SK-N-SH treated with all-trans-retinoic acid at 6 μM for 48 hours (cell line): ENCODE measurements at regions not wholly inside any gene's neighbourhood (a gene's known extent, or its start where the extent isn't known, plus 50 kb on each side); places are given as distances from the start of the nearest gene placed in this dataset.

Experiments used
- ATAC-seq: fragments of 200-7000 bp; cut with Tn5 transposase; 3 replicates; pipeline ENCODE4 v1.9.1; 2020; ENCODE audit warnings: mild to moderate bottlenecking, moderate library complexity
- BACH2 ChIP-seq: fragments of 250-450 bp; sonication (Bioruptor Pico); IDR thresholded peaks from 2 replicates; pipeline ENCODE4 v1.9.0; 2021; ENCODE audit warnings: mild to moderate bottlenecking, borderline replicate concordance
- CSDC2 ChIP-seq: fragments of 250-450 bp; sonication (Bioruptor Pico); IDR thresholded peaks from 2 replicates; pipeline ENCODE4 v1.5.0; 2020; ENCODE audit warnings: mild to moderate bottlenecking, moderate library complexity
- ESRRG ChIP-seq: fragments of 250-450 bp; sonication (Bioruptor Pico); IDR thresholded peaks from 2 replicates; pipeline ENCODE4 v1.6.1; 2021; ENCODE audit warnings: mild to moderate bottlenecking
- OSR1 ChIP-seq: fragments of 250-450 bp; sonication (Bioruptor Pico); IDR thresholded peaks from 2 replicates; pipeline ENCODE4 v1.8.0; 2022; ENCODE audit warnings: moderate library complexity, mild to moderate bottlenecking, inconsistent platforms
- RARB ChIP-seq: fragments of 250-450 bp; sonication (Bioruptor Pico); IDR thresholded peaks from 2 replicates; pipeline ENCODE4 v1.8.0; 2021; ENCODE audit warnings: mild to moderate bottlenecking, moderate library complexity
- TCF4 ChIP-seq: fragments of 250-450 bp; sonication (Bioruptor Pico); IDR thresholded peaks from 2 replicates; pipeline ENCODE4 v1.8.0; 2021; ENCODE audit warnings: mild to moderate bottlenecking, moderate library complexity, borderline replicate concordance
- TOX ChIP-seq: fragments of 250-450 bp; sonication (Bioruptor Pico); IDR thresholded peaks from 2 replicates; pipeline ENCODE4 v1.8.0; 2021; ENCODE audit warnings: mild to moderate bottlenecking, moderate library complexity, borderline replicate concordance
- ZC3H10 ChIP-seq: fragments of 250-450 bp; sonication (Bioruptor Pico); IDR thresholded peaks from 2 replicates; pipeline ENCODE4 v1.5.1; 2021; ENCODE audit warnings: mild to moderate bottlenecking, moderate library complexity
- ZFP30 ChIP-seq: fragments of 450-650 bp; formaldehyde crosslinking; IDR thresholded peaks from 2 replicates; pipeline ENCODE4 v1.5.0; 2022; ENCODE audit warnings: mild to moderate bottlenecking, moderate library complexity
- ZNF70 ChIP-seq: fragments of 450-650 bp; formaldehyde crosslinking; IDR thresholded peaks from 2 replicates; pipeline ENCODE4 v1.5.0; 2020; ENCODE audit warnings: mild to moderate bottlenecking, moderate library complexity
- ZNF8 ChIP-seq: fragments of 450-650 bp; formaldehyde crosslinking; IDR thresholded peaks from 2 replicates; pipeline ENCODE4 v1.5.0; 2020; ENCODE audit warnings: mild to moderate bottlenecking, moderate library complexity
- TF ChIP-seq, protein P1 (sequence below): fragments of 250-450 bp; sonication (Bioruptor Pico); IDR thresholded peaks from 2 replicates; pipeline ENCODE4 v1.5.0; 2020; ENCODE audit warnings: mild to moderate bottlenecking, moderate library complexity
- TF ChIP-seq, protein P2 (sequence below): fragments of 250-450 bp; sonication (Bioruptor Pico); IDR thresholded peaks from 2 replicates; pipeline ENCODE4 v1.5.1; 2020; ENCODE audit warnings: low read depth, mild to moderate bottlenecking, moderate library complexity
- TF ChIP-seq, protein P3 (sequence below): fragments of 250-450 bp; sonication (Bioruptor Pico); IDR thresholded peaks from 2 replicates; pipeline ENCODE4 v1.5.1; 2021; ENCODE audit warnings: mild to moderate bottlenecking, moderate library complexity

DNA sequence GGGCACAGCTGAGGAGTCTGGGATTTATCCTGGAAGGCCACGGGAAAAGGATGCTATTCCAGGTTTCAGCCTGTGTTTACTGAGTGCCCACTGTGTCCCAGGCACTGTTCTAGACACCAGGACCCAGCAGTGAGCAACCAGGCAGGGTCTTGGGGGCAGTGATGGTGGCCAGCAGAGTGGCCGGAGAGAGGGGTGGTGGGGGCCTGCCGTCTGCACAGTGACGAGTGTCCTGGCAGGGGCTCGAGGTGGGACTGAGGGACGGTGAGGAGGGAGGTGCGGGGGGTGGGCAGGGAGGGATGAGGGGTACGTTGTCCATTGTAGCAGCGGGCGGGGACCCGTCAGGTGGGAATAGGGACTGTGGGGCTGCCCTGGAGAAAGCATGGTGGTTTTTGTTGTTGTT lies 66.3 kb upstream of the CIBAR2 start:
- no peak for ATAC-seq
- TF ChIP-seq, protein P1, sequence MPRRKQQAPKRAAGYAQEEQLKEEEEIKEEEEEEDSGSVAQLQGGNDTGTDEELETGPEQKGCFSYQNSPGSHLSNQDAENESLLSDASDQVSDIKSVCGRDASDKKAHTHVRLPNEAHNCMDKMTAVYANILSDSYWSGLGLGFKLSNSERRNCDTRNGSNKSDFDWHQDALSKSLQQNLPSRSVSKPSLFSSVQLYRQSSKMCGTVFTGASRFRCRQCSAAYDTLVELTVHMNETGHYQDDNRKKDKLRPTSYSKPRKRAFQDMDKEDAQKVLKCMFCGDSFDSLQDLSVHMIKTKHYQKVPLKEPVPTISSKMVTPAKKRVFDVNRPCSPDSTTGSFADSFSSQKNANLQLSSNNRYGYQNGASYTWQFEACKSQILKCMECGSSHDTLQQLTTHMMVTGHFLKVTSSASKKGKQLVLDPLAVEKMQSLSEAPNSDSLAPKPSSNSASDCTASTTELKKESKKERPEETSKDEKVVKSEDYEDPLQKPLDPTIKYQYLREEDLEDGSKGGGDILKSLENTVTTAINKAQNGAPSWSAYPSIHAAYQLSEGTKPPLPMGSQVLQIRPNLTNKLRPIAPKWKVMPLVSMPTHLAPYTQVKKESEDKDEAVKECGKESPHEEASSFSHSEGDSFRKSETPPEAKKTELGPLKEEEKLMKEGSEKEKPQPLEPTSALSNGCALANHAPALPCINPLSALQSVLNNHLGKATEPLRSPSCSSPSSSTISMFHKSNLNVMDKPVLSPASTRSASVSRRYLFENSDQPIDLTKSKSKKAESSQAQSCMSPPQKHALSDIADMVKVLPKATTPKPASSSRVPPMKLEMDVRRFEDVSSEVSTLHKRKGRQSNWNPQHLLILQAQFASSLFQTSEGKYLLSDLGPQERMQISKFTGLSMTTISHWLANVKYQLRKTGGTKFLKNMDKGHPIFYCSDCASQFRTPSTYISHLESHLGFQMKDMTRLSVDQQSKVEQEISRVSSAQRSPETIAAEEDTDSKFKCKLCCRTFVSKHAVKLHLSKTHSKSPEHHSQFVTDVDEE: no peak
- no peak for TF ChIP-seq ESRRG (CRISPR knock-in tag)
- TF ChIP-seq CSDC2 (CRISPR knock-in tag): no peak
- no peak for TF ChIP-seq BACH2 (CRISPR knock-in tag)
- no peak for TF ChIP-seq ZFP30 (CRISPR knock-in tag)
- TF ChIP-seq TOX (CRISPR knock-in tag): no peak
- TF ChIP-seq, all 23 proteins: peak for 0

DNA sequence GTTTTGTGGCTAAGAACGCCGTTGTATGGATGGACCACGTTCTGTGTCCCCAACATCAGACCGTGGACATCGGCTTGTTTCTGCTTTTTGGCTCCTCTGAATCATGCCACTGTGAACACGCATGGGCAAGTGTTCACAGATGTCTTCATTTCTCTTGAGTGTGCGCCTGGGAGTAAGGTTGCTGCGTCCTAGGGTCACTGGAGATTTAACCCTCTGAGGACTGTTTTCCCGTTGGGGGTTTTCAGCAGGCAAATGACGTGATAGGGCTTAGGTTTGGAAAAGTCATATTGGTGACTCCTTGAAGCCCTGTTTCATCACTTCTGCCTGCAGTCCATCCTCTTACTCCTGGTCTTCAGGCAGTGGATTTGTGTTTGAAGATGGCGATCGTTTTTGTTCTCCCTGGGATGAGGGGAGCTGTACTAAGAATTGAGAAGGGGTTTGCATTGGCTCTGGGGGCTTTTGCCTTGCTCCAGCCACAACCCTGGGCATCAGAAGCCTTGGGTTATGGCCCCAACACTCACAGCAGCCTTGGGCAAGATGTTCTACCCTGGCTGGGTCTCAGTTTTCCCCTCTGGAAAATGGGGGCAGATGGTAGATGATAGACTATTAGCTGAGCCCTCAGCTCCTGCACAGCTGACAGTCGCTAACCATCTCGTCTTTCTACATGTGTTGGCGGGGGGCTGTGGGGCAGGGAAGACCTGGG lies 67.2 kb upstream of the CIBAR2 start:
- TF ChIP-seq, protein P2, sequence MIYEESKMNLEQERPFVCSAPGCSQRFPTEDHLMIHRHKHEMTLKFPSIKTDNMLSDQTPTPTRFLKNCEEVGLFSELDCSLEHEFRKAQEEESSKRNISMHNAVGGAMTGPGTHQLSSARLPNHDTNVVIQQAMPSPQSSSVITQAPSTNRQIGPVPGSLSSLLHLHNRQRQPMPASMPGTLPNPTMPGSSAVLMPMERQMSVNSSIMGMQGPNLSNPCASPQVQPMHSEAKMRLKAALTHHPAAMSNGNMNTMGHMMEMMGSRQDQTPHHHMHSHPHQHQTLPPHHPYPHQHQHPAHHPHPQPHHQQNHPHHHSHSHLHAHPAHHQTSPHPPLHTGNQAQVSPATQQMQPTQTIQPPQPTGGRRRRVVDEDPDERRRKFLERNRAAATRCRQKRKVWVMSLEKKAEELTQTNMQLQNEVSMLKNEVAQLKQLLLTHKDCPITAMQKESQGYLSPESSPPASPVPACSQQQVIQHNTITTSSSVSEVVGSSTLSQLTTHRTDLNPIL (CRISPR knock-in tag): no peak
- TF ChIP-seq TCF4 (CRISPR knock-in tag) (no peak), ZNF8 (CRISPR knock-in tag) (no peak), ZC3H10 (CRISPR knock-in tag) (no peak), OSR1 (CRISPR knock-in tag) (no peak), BACH2 (CRISPR knock-in tag) (no peak), ESRRG (CRISPR knock-in tag) (no peak)

DNA sequence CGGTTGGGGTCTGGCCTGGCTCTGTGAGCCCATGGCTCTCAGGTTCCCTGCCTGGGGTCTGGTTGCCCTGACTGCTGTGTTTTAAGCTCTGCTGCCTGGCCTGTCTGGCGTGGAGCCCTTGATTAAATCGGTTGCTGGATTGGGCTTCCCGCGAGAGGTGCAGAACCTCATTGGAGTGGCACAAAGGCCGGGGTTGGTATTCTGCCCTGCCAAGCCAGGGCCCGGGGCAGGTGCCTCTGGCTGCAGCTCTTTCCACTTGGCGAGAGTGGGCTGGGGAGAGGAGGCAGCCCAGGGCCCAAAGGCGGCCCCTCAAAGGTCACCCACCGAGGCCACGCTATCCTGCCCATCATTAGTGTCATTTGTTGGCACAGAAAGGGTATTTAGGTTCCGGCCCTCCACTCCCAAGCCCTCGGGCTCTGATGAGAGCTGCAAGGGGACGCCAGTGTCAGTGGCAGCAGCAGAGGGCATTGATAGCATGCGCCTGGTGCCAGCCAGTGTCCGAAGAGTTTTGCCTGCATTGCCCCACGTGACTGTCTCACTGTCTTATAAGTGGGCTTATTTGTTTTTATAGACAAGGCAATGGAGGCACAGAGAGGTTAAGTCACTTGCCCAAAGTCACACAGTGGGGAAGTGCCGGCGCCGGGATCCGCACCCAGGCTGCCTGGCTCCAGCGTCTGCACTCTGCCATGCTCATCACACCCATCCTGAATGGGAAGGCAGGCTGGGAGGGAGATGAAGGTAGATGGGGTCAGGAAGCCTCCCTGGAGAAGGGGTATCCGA lies 68.0 kb upstream of the CIBAR2 start:
- ATAC-seq: no peak
- TF ChIP-seq ESRRG (CRISPR knock-in tag): no peak
- TF ChIP-seq, protein P3, sequence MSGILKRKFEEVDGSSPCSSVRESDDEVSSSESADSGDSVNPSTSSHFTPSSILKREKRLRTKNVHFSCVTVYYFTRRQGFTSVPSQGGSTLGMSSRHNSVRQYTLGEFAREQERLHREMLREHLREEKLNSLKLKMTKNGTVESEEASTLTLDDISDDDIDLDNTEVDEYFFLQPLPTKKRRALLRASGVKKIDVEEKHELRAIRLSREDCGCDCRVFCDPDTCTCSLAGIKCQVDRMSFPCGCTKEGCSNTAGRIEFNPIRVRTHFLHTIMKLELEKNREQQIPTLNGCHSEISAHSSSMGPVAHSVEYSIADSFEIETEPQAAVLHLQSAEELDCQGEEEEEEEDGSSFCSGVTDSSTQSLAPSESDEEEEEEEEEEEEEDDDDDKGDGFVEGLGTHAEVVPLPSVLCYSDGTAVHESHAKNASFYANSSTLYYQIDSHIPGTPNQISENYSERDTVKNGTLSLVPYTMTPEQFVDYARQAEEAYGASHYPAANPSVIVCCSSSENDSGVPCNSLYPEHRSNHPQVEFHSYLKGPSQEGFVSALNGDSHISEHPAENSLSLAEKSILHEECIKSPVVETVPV (CRISPR knock-in tag): no peak
- no peak for TF ChIP-seq ZNF70
- TF ChIP-seq ZNF8 (CRISPR knock-in tag): no peak
- TF ChIP-seq RARB (CRISPR knock-in tag): no peak
- no peak for TF ChIP-seq CSDC2 (CRISPR knock-in tag)
- TF ChIP-seq, protein P2 (CRISPR knock-in tag): no peak
- TF ChIP-seq, protein P1: no peak

More for the DNA sequence above, 67.2 kb upstream of the CIBAR2 start:
- ATAC-seq: no peak
